GM23338 (cell line): ENCODE measurements at regions not wholly inside any gene's neighbourhood (a gene's known extent, or its start where the extent isn't known, plus 50 kb on each side); places are given as distances from the start of the nearest gene placed in this dataset.

ENCODE experiments used
- ATAC-seq: fragments of 200-7000 bp; cut with Tn5 transposase; 3 replicates; pipeline ENCODE4 v1.9.1; 2020
- DNase-seq: peaks from one replicate; pipeline ENCODE4 v3.0.0-alpha.2; 2015; ENCODE audit warnings: low spot score
- H2AFZ ChIP-seq: fragments of 200-600 bp; sonication (generic); 2 replicates; pipeline ENCODE4 v1.8.0; 2016; ENCODE audit warnings: antibody characterized with exemption, mild to moderate bottlenecking, moderate library complexity
- H3F3A ChIP-seq: fragments of 200-600 bp; sonication (generic); replicated peaks from 2 replicates; pipeline ENCODE4 v1.8.0; 2017; ENCODE audit warnings: antibody characterized with exemption, mixed run types, low read depth
- H3K27ac ChIP-seq: fragments of 200-600 bp; sonication (generic); 2 replicates; pipeline ENCODE4 v1.6.1; 2016; ENCODE audit warnings: low read depth
- H3K27me3 ChIP-seq: fragments of 200-600 bp; sonication (generic); 2 replicates; pipeline ENCODE4 v1.8.0; 2016; ENCODE audit warnings: mild to moderate bottlenecking, mixed run types, moderate library complexity; ENCODE audit not compliant: insufficient read depth
- H3K36me3 ChIP-seq: fragments of 200-600 bp; sonication (generic); 2 replicates; pipeline ENCODE4 v1.8.0; 2016; ENCODE audit warnings: mild to moderate bottlenecking; ENCODE audit not compliant: insufficient read depth
- H3K4me1 ChIP-seq: fragments of 200-600 bp; sonication (generic); 2 replicates; pipeline ENCODE4 v1.8.0; 2016; ENCODE audit warnings: mild to moderate bottlenecking, moderate library complexity; ENCODE audit not compliant: insufficient read depth
- H3K4me2 ChIP-seq: fragments of 200-600 bp; sonication (generic); 2 replicates; pipeline ENCODE4 v1.7.1; 2017; ENCODE audit warnings: mixed run types
- H3K4me3 ChIP-seq: fragments of 200-600 bp; sonication (generic); 2 replicates; pipeline ENCODE4 v1.6.1; 2016; ENCODE audit warnings: mixed run types
- H3K79me2 ChIP-seq: fragments of 200-600 bp; sonication (generic); replicated peaks from 2 replicates; pipeline ENCODE4 v1.8.0; 2017; ENCODE audit warnings: mild to moderate bottlenecking; ENCODE audit not compliant: insufficient read depth
- H3K9me2 ChIP-seq: fragments of 200-600 bp; sonication (generic); 2 replicates; pipeline ENCODE4 v1.8.0; 2017; ENCODE audit not compliant: insufficient read depth
- H4K20me1 ChIP-seq: fragments of 200-600 bp; sonication (generic); replicated peaks from 2 replicates; pipeline ENCODE4 v1.8.0; 2017; ENCODE audit warnings: mild to moderate bottlenecking; ENCODE audit not compliant: insufficient read depth
- H3K27ac Mint-ChIP-seq: 2 replicates; pipeline ENCODE4 v1.8.0; 2020; ENCODE audit warnings: inconsistent platforms, mild to moderate bottlenecking, moderate library complexity, mixed read lengths
- H3K27me3 Mint-ChIP-seq: 3 replicates; pipeline ENCODE4 v1.8.0; 2022; ENCODE audit warnings: low read depth, mild to moderate bottlenecking, moderate library complexity, mixed read lengths, inconsistent platforms; ENCODE audit not compliant: insufficient read depth, poor library complexity
- H3K36me3 Mint-ChIP-seq: 3 replicates; pipeline ENCODE4 v1.8.0; 2021; ENCODE audit warnings: low read depth, mild to moderate bottlenecking, inconsistent platforms, moderate library complexity, mixed read lengths
- H3K4me1 Mint-ChIP-seq: 3 replicates; pipeline ENCODE4 v1.8.0; 2020; ENCODE audit warnings: mild to moderate bottlenecking, inconsistent platforms, mixed read lengths
- H3K4me3 Mint-ChIP-seq: 3 replicates; pipeline ENCODE4 v1.8.0; 2021; ENCODE audit warnings: moderate library complexity, mild to moderate bottlenecking, inconsistent platforms, mixed read lengths
- H3K9me3 Mint-ChIP-seq: 3 replicates; pipeline ENCODE4 v1.8.0; 2020; ENCODE audit warnings: moderate library complexity, mild to moderate bottlenecking, inconsistent platforms, mixed read lengths
- CREB1 ChIP-seq: fragments of 250-450 bp; sonication (Bioruptor Pico); IDR thresholded peaks from 2 replicates; pipeline ENCODE4 v1.5.0; 2020; ENCODE audit warnings: low read depth, mild to moderate bottlenecking, moderate library complexity
- JUNB ChIP-seq: IDR thresholded peaks from one replicate; pipeline ENCODE4 v1.6.1; 2016; ENCODE audit warnings: antibody characterized with exemption; ENCODE audit not compliant: unreplicated experiment
- NANOG ChIP-seq: IDR thresholded peaks from 2 replicates; pipeline ENCODE4 v1.6.1; 2016; ENCODE audit warnings: antibody characterized with exemption, borderline replicate concordance
- REST ChIP-seq: IDR thresholded peaks from one replicate; pipeline ENCODE4 v1.6.1; 2018; ENCODE audit warnings: antibody characterized with exemption; ENCODE audit not compliant: unreplicated experiment
- ZNF331 ChIP-seq: fragments of 250-450 bp; sonication (Bioruptor Pico); IDR thresholded peaks from 2 replicates; pipeline ENCODE4 v1.5.0; 2020; ENCODE audit warnings: low read depth, mild to moderate bottlenecking, moderate library complexity
- TF ChIP-seq, protein P1 (sequence below): fragments of 250-450 bp; sonication (Bioruptor Pico); IDR thresholded peaks from 2 replicates; pipeline ENCODE4 v1.5.0; 2020; ENCODE audit warnings: mild to moderate bottlenecking, moderate library complexity
- TF ChIP-seq, protein P2 (sequence below), 2 experiments: fragments of 200-600 bp in 1 of 2; sonication (generic) in 1 of 2; conservative IDR thresholded peaks; 2 replicates each; pipeline versions ENCODE4 v1.5.1 to v1.6.1; 2016 to 2017; ENCODE audit warnings: antibody characterized with exemption in 2 of 2, low read depth in 2 of 2, mild to moderate bottlenecking in 2 of 2, moderate library complexity in 1 of 2

DNA sequence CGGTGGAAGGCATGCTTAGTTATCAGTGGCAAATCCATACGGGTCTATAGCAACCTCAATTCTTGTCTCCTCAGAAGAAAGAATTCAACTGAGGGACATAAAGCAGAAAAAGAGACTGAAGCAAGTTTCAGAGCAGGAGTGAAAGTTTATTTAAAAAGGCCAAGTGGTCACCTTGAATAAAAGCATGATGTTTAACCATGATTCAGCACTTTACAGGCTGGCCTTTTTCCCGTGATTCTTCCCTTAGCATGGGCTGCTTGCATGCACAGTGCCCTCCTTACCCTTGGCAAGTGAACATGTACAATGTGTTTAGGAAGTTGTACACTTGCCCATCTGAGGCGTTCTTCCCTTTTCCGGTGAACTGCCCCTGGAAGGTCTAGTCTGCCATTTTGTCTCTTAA is 225.3 kb downstream of the ATP23 start:
- H3K27ac ChIP-seq, result no peak overlapping the region

DNA sequence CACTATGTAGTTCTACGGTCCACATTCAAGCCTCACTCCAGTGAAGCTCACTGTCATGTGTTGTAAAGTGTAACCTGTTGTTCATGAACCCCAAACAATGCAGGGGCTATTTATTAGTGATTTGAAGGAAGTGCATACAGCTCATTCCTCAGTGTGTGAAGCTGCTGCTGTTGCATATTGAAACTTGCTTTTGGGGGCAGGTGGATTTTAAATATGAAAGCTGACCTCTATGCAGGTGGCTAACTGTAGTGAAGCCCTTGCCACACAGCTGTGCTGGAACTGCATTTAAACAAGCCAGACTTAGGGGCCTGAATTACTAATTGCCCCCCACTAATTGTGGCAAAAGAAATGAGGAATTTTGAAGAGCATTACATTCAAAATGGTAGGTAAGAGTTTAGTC is 226.3 kb downstream of the ATP23 start:
- Histone ChIP-seq H3K27ac (no peak overlapping the region), H3K27me3 (no peaks in the 10 kb centered on the region), H3K79me2 (no peaks in the 10 kb centered on the region), H3K36me3 (no peaks in the 10 kb centered on the region), H3K9me2 (0 out of 2 replicates have a peak, but pooled peaks cover 19% of the 10 kb centered on the region), H3F3A (no peaks in the 10 kb centered on the region), H3K4me2 (no peak overlapping the region), H4K20me1 (no peaks in the 10 kb centered on the region), H2AFZ (0 out of 2 replicates have a peak overlapping the region, but pooled peaks have one; percentile 25), H3K4me1 (peaks cover 24% of the 10 kb centered on the region), H3K4me3 (no peak overlapping the region)
- H3K9me3 Mint-ChIP-seq, result no peaks in the 10 kb centered on the region
- H3K4me3 Mint-ChIP-seq, result no peak overlapping the region
- no peak for DNase-seq
- no peak overlapping the region for H3K27ac Mint-ChIP-seq
- 0 out of 3 replicates have a peak, but pooled peaks cover 2% of the 10 kb centered on the region for H3K36me3 Mint-ChIP-seq
- H3K4me1 Mint-ChIP-seq, result peaks cover 26% of the 10 kb centered on the region
- ATAC-seq, result no peak
- peaks cover 2% of the 10 kb centered on the region for H3K27me3 Mint-ChIP-seq
- TF ChIP-seq, protein P1, sequence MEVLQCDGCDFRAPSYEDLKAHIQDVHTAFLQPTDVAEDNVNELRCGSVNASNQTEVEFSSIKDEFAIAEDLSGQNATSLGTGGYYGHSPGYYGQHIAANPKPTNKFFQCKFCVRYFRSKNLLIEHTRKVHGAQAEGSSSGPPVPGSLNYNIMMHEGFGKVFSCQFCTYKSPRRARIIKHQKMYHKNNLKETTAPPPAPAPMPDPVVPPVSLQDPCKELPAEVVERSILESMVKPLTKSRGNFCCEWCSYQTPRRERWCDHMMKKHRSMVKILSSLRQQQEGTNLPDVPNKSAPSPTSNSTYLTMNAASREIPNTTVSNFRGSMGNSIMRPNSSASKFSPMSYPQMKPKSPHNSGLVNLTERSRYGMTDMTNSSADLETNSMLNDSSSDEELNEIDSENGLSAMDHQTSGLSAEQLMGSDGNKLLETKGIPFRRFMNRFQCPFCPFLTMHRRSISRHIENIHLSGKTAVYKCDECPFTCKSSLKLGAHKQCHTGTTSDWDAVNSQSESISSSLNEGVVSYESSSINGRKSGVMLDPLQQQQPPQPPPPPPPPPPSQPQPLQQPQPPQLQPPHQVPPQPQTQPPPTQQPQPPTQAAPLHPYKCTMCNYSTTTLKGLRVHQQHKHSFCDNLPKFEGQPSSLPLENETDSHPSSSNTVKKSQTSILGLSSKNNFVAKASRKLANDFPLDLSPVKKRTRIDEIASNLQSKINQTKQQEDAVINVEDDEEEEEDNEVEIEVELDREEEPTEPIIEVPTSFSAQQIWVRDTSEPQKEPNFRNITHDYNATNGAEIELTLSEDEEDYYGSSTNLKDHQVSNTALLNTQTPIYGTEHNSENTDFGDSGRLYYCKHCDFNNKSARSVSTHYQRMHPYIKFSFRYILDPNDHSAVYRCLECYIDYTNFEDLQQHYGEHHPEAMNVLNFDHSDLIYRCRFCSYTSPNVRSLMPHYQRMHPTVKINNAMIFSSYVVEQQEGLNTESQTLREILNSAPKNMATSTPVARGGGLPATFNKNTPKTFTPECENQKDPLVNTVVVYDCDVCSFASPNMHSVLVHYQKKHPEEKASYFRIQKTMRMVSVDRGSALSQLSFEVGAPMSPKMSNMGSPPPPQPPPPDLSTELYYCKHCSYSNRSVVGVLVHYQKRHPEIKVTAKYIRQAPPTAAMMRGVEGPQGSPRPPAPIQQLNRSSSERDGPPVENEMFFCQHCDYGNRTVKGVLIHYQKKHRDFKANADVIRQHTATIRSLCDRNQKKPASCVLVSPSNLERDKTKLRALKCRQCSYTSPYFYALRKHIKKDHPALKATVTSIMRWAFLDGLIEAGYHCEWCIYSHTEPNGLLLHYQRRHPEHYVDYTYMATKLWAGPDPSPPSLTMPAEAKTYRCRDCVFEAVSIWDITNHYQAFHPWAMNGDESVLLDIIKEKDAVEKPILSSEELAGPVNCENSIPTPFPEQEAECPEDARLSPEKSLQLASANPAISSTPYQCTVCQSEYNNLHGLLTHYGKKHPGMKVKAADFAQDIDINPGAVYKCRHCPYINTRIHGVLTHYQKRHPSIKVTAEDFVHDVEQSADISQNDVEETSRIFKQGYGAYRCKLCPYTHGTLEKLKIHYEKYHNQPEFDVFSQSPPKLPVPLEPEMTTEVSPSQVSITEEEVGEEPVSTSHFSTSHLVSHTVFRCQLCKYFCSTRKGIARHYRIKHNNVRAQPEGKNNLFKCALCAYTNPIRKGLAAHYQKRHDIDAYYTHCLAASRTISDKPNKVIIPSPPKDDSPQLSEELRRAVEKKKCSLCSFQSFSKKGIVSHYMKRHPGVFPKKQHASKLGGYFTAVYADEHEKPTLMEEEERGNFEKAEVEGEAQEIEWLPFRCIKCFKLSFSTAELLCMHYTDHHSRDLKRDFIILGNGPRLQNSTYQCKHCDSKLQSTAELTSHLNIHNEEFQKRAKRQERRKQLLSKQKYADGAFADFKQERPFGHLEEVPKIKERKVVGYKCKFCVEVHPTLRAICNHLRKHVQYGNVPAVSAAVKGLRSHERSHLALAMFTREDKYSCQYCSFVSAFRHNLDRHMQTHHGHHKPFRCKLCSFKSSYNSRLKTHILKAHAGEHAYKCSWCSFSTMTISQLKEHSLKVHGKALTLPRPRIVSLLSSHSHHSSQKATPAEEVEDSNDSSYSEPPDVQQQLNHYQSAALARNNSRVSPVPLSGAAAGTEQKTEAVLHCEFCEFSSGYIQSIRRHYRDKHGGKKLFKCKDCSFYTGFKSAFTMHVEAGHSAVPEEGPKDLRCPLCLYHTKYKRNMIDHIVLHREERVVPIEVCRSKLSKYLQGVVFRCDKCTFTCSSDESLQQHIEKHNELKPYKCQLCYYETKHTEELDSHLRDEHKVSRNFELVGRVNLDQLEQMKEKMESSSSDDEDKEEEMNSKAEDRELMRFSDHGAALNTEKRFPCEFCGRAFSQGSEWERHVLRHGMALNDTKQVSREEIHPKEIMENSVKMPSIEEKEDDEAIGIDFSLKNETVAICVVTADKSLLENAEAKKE (CRISPR knock-in tag), result no peak

More for the DNA sequence above, 225.3 kb downstream of the ATP23 start:
- Mint-ChIP-seq H3K36me3 (0 out of 3 replicates have a peak, but pooled peaks cover 2% of the 10 kb centered on the region), H3K27ac (peak overlapping the region; percentile 11; the same call in 1 of the 2 replicates), H3K9me3 (no peaks in the 10 kb centered on the region), H3K27me3 (peaks cover 2% of the 10 kb centered on the region), H3K4me1 (peaks cover 26% of the 10 kb centered on the region), H3K4me3 (no peak overlapping the region)
- Histone ChIP-seq H3K4me3 (no peak overlapping the region), H3F3A (no peaks in the 10 kb centered on the region), H4K20me1 (no peaks in the 10 kb centered on the region), H3K79me2 (no peaks in the 10 kb centered on the region), H2AFZ (peak overlapping the region; percentile 81), H3K36me3 (no peaks in the 10 kb centered on the region), H3K4me1 (peaks cover 24% of the 10 kb centered on the region), H3K4me2 (no peak overlapping the region), H3K27me3 (no peaks in the 10 kb centered on the region), H3K9me2 (0 out of 2 replicates have a peak, but pooled peaks cover 19% of the 10 kb centered on the region)
- DNase-seq (no peak), ATAC-seq (no peak)
- TF ChIP-seq, protein P2, sequence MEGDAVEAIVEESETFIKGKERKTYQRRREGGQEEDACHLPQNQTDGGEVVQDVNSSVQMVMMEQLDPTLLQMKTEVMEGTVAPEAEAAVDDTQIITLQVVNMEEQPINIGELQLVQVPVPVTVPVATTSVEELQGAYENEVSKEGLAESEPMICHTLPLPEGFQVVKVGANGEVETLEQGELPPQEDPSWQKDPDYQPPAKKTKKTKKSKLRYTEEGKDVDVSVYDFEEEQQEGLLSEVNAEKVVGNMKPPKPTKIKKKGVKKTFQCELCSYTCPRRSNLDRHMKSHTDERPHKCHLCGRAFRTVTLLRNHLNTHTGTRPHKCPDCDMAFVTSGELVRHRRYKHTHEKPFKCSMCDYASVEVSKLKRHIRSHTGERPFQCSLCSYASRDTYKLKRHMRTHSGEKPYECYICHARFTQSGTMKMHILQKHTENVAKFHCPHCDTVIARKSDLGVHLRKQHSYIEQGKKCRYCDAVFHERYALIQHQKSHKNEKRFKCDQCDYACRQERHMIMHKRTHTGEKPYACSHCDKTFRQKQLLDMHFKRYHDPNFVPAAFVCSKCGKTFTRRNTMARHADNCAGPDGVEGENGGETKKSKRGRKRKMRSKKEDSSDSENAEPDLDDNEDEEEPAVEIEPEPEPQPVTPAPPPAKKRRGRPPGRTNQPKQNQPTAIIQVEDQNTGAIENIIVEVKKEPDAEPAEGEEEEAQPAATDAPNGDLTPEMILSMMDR (conservative IDR thresholded peaks at IDR 0.05; ENCODE audit: low read depth in 2 of 2), result no peak
- TF ChIP-seq ZNF331 (CRISPR knock-in tag) (no peak), JUNB (no peak), NANOG (no peak), REST (no peak), CREB1 (no peak)
